K562 (cell line): ENCODE measurements at regions not wholly inside any gene's neighbourhood (a gene's known extent, or its start where the extent isn't known, plus 50 kb on each side); places are given as distances from the start of the nearest gene placed in this dataset.

Source experiments
- ATAC-seq: fragments of 200-7000 bp; cut with Tn5 transposase; 3 replicates; pipeline ENCODE4 v1.9.1; 2020; ENCODE audit warnings: moderate library complexity
- BruUV-seq: library from RNA; stranded (reverse); fragments of 400-500 nt; replicated peaks from 2 replicates; lab custom pipeline; 2021; lab: Mats Ljungman, UMichigan
- CTCF ChIA-PET: fragments of 300-600 bp; formaldehyde crosslinking; extraction: SDS; loops from one replicate; lab custom pipeline; 2021; ENCODE audit warnings: low intra/inter-chr PET ratio; lab: Yijun Ruan, JAX
- POLR2A ChIA-PET: fragments of 300-600, 350-650 bp; sonication (Branson Sonifier 250); formaldehyde crosslinking; extraction: SDS; loops from one replicate; lab custom pipeline; 2021; ENCODE audit warnings: antibody characterized with exemption, inconsistent platforms; lab: Yijun Ruan, JAX
- DNase-seq, 4 experiments: peaks; one replicate each; pipeline versions ENCODE4 v3.0.0 to v3.0.0-alpha.2; 2011 to 2018; ENCODE audit warnings: low spot score in 3 of 4, mixed read lengths in 3 of 4; ENCODE audit errors: extremely low read depth in 1 of 4
- FAIRE-seq: peaks from 2 replicates; lab custom pipeline; 2011; peaks lifted over from hg19 to GRCh38; lab: Jason Lieb, UNC
- H2AFZ ChIP-seq: 2 replicates; pipeline ENCODE4 v1.6.0; 2011; ENCODE audit warnings: low read depth, low read length, control low read depth, inconsistent platforms
- H3K27ac ChIP-seq: fragments of 200-600 bp; 3 replicates; pipeline ENCODE4 v1.8.0; 2011; ENCODE audit warnings: low read depth, mild to moderate bottlenecking, control low read depth, inconsistent platforms, low read length, moderate library complexity, mixed read lengths; ENCODE audit errors: extremely low read depth
- H3K27me3 ChIP-seq, 2 experiments: fragments of 300-600 bp in 1 of 2; 2 replicates in 1 of 2; 3 replicates in 1 of 2; pipeline versions ENCODE4 v1.6.0 to v1.8.0; 2011; ENCODE audit warnings: inconsistent platforms in 2 of 2, low read length in 2 of 2, mild to moderate bottlenecking in 1 of 2, mixed read lengths in 1 of 2, moderate library complexity in 1 of 2; ENCODE audit not compliant: control insufficient read depth in 2 of 2, insufficient read depth in 2 of 2
- H3K36me3 ChIP-seq: fragments of 300-600 bp; 3 replicates; pipeline ENCODE4 v1.8.0; 2011; ENCODE audit warnings: mild to moderate bottlenecking, low read length, inconsistent platforms; ENCODE audit not compliant: control insufficient read depth, insufficient read depth
- H3K4me1 ChIP-seq, 2 experiments: fragments of 200-600 bp in 1 of 2; replicated peaks in 1 of 2; 2 replicates in 1 of 2; 3 replicates in 1 of 2; pipeline versions ENCODE4 v1.5.1 to v1.8.0; 2011; ENCODE audit warnings: inconsistent platforms in 2 of 2, low read length in 2 of 2, mild to moderate bottlenecking in 1 of 2, mixed read lengths in 1 of 2, moderate library complexity in 1 of 2; ENCODE audit not compliant: control insufficient read depth in 2 of 2, insufficient read depth in 2 of 2
- H3K4me2 ChIP-seq: 2 replicates; pipeline ENCODE4 v1.6.1; 2011; ENCODE audit warnings: low read length, control low read depth, inconsistent platforms, mixed read lengths; ENCODE audit not compliant: insufficient read depth
- H3K4me3 ChIP-seq: fragments of 200-600 bp; sonication (generic), shearing (Covaris generic); 2 replicates; pipeline ENCODE4 v1.5.1; 2016; ENCODE audit warnings: control low read depth, inconsistent platforms
- H3K79me2 ChIP-seq: fragments of 200-600 bp; 3 replicates; pipeline ENCODE4 v1.8.0; 2011; ENCODE audit warnings: low read length, inconsistent platforms; ENCODE audit not compliant: control insufficient read depth, insufficient read depth
- H3K9ac ChIP-seq, 2 experiments: 2 replicates each; pipeline versions ENCODE4 v1.6.0 to v1.6.1; 2011; ENCODE audit warnings: low read depth in 2 of 2, low read length in 2 of 2, control low read depth in 1 of 2, inconsistent platforms in 1 of 2, mild to moderate bottlenecking in 1 of 2, mixed read lengths in 1 of 2; ENCODE audit not compliant: insufficient read depth in 1 of 2
- H3K9me1 ChIP-seq: one replicate; pipeline ENCODE4 v1.6.0; 2011; ENCODE audit warnings: inconsistent platforms, mild to moderate bottlenecking, low read length, moderate library complexity; ENCODE audit not compliant: control insufficient read depth, insufficient read depth
- H3K9me3 ChIP-seq: replicated peaks from 2 replicates; pipeline ENCODE4 v1.5.1; 2011; ENCODE audit warnings: low read depth, low read length, inconsistent platforms; ENCODE audit not compliant: control insufficient read depth, insufficient read depth
- H4K20me1 ChIP-seq: replicated peaks from 2 replicates; pipeline ENCODE4 v1.6.1; 2011; ENCODE audit warnings: low read length, inconsistent platforms, mixed read lengths; ENCODE audit not compliant: control insufficient read depth, insufficient read depth
- ATF7 ChIP-seq: fragments of 450-650 bp; IDR thresholded peaks from 2 replicates; pipeline ENCODE4 v1.7.1; 2014; ENCODE audit warnings: mild to moderate bottlenecking, moderate library complexity
- CEBPB ChIP-seq: fragments of 450-650 bp; IDR thresholded peaks from 2 replicates; pipeline ENCODE4 v1.6.1; 2016; ENCODE audit warnings: missing genetic modification characterization, missing compliant biosample characterization
- E2F4 ChIP-seq: sonication (generic); formaldehyde crosslinking; IDR thresholded peaks from 2 replicates; pipeline ENCODE4 v1.8.0; 2022; ENCODE audit warnings: mild to moderate bottlenecking, low read depth, missing genetic modification reagents
- HDAC3 ChIP-seq: fragments of 450-650 bp; IDR thresholded peaks from 2 replicates; pipeline ENCODE4 v1.6.1; 2018; ENCODE audit warnings: borderline replicate concordance, mild to moderate bottlenecking, moderate library complexity; ENCODE audit not compliant: partially characterized antibody
- NCOA4 ChIP-seq: fragments of 450-650 bp; IDR thresholded peaks from 2 replicates; pipeline ENCODE4 v1.6.1; 2018; ENCODE audit warnings: mild to moderate bottlenecking; ENCODE audit not compliant: partially characterized antibody
- SNIP1 ChIP-seq: fragments of 450-650 bp; IDR thresholded peaks from 2 replicates; pipeline ENCODE4 v1.7.1; 2017; ENCODE audit warnings: low read depth, mild to moderate bottlenecking
- TRIM28 ChIP-seq: fragments of 450-650 bp; IDR thresholded peaks from 2 replicates; pipeline ENCODE4 v1.6.1; 2017
- ZBTB40 ChIP-seq, 2 experiments: fragments of 450-650 bp in 1 of 2; sonication (generic) in 1 of 2; formaldehyde crosslinking in 1 of 2; IDR thresholded peaks; 2 replicates each; pipeline versions ENCODE4 v1.7.1 to v1.9.0; 2016 to 2022; ENCODE audit warnings: inconsistent platforms in 1 of 2, mild to moderate bottlenecking in 1 of 2, missing genetic modification reagents in 1 of 2
- ZNF197 ChIP-seq: fragments of 200-800 bp; sonication (Bioruptor generic); IDR thresholded peaks from 2 replicates; pipeline ENCODE4 v1.6.1; 2016; ENCODE audit warnings: low read depth, missing genetic modification characterization, missing compliant biosample characterization
- ZNF717 ChIP-seq: fragments of 250-450 bp; sonication (Bioruptor Pico); IDR thresholded peaks from 2 replicates; pipeline ENCODE4 v1.5.0; 2021
- ZNF785 ChIP-seq: fragments of 250-450 bp; sonication (Bioruptor Pico); IDR thresholded peaks from 2 replicates; pipeline ENCODE4 v1.4.0; 2020; ENCODE audit warnings: mild to moderate bottlenecking
- WGBS: fragments of 100-300 bp; shearing (Covaris generic); methylation state at CpG from one replicate; pipeline ENCODE4 v1.1.6; 2016; ENCODE audit warnings: low coverage, mixed read lengths; ENCODE audit not compliant: insufficient coverage; ENCODE audit errors: missing lambda C conversion rate; 5-methylcytosine and 5-hydroxymethylcytosine counted together
- in situ Hi-C: fragments of 300-500 bp; cut with MboI; formaldehyde crosslinking; loops from 4 replicates; pipeline ENCODE4 v1.15.0; 2018; ENCODE audit warnings: inconsistent platforms, mixed read lengths
- intact Hi-C: fragments of 100-400 bp; cut with micrococcal nuclease; formaldehyde crosslinking; loops from 2 replicates; pipeline ENCODE4 v1.14.2; 2022

GRCh38 chr15:29432191-29433049, 162.8 kb upstream of the NSMCE3 start:
- Histone ChIP-seq H3K27me3 (no peaks in the 10 kb centered on the region; a peak in 3 of 5 replicates), H3K36me3 (no peaks in the 10 kb centered on the region), H3K9me1 (no peaks in the 10 kb centered on the region), H4K20me1 (no peaks in the 10 kb centered on the region), H3K4me3 (no peak overlapping the region), H3K79me2 (no peaks in the 10 kb centered on the region), H3K4me1 (no peaks in the 10 kb centered on the region), H3K9ac (no peak overlapping the region), H3K27ac (no peak overlapping the region), H2AFZ (no peak overlapping the region), H3K9me3 (no peaks in the 10 kb centered on the region), H3K4me2 (no peak overlapping the region)
- in situ Hi-C loops (no loop called here), intact Hi-C loops (no loop called here)
- BruUV-seq: no TSS peak
- CTCF ChIA-PET: no interaction called here
- TF ChIP-seq SNIP1 (no peak), E2F4 (no peak), ZBTB40 (IDR thresholded peaks at IDR 0.05) (no peak), ZBTB40 (CRISPR knock-in tag; IDR thresholded peaks at IDR 0.05) (no peak), TRIM28 (no peak), HDAC3 (no peak), ZNF785 (CRISPR knock-in tag) (no peak), ZNF717 (no peak), CEBPB (tag) (no peak), ZNF197 (CRISPR knock-in tag) (no peak), ATF7 (no peak), NCOA4 (no peak)
- 2% methylated on average over 11 of the region's 11 CpGs for WGBS
- POLR2A ChIA-PET: no interaction called here
- ATAC-seq (no peak), FAIRE-seq (no peak), DNase-seq (no peak)
